Fibroblast of lung (primary cell): ENCODE measurements at regions not wholly inside any gene's neighbourhood (a gene's known extent, or its start where the extent isn't known, plus 50 kb on each side); places are given as distances from the start of the nearest gene placed in this dataset.

Experiments
- EZH2 ChIP-seq: IDR thresholded peaks from 2 replicates; pipeline ENCODE4 v1.5.1; 2012; ENCODE audit warnings: low read length, control low read depth, mild to moderate bottlenecking; ENCODE audit errors: missing control alignments
- TF ChIP-seq, protein P1 (sequence below), 2 donors: IDR thresholded peaks in 1 of 2; conservative IDR thresholded peaks in 1 of 2; 1 replicate in 1 of 2; 2 replicates in 1 of 2; pipeline ENCODE4 v1.5.1; 2011 to 2012; ENCODE audit warnings: low read length in 2 of 2, control low read depth in 1 of 2, inconsistent platforms in 1 of 2, low read depth in 1 of 2, mild to moderate bottlenecking in 1 of 2

DNA sequence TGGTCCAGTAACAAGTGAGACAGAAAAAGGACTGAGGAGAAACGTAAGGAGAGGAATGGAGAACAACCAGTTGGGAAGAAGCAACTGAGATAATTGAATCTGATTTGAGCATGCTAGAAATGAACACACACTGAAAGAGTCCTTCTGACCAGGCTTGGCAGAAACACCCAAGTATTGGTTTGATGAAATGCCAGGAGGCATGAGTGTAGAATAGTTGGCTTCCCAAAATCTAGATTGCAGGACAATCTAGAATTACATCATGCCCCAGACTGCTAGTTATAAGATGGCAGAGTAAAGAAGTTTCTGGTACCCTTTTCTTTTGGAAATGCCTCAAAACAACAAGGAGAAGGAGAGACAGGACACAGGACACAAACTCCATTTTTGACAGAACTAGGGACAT lies 189.7 kb upstream of the STT3B start:
- TF ChIP-seq, protein P1, sequence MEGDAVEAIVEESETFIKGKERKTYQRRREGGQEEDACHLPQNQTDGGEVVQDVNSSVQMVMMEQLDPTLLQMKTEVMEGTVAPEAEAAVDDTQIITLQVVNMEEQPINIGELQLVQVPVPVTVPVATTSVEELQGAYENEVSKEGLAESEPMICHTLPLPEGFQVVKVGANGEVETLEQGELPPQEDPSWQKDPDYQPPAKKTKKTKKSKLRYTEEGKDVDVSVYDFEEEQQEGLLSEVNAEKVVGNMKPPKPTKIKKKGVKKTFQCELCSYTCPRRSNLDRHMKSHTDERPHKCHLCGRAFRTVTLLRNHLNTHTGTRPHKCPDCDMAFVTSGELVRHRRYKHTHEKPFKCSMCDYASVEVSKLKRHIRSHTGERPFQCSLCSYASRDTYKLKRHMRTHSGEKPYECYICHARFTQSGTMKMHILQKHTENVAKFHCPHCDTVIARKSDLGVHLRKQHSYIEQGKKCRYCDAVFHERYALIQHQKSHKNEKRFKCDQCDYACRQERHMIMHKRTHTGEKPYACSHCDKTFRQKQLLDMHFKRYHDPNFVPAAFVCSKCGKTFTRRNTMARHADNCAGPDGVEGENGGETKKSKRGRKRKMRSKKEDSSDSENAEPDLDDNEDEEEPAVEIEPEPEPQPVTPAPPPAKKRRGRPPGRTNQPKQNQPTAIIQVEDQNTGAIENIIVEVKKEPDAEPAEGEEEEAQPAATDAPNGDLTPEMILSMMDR (conservative IDR thresholded peaks at IDR 0.05 in 1 of 2, IDR thresholded peaks at IDR 0.05 in 1 of 2; ENCODE audit: low read depth in 1 of 2, low read length in 2 of 2): no peak
- TF ChIP-seq EZH2: no peak
